ENCODE measurements at regions not wholly inside any gene's neighbourhood (a gene's known extent, or its start where the extent isn't known, plus 50 kb on each side); places are given as distances from the start of the nearest gene placed in this dataset.

DNA sequence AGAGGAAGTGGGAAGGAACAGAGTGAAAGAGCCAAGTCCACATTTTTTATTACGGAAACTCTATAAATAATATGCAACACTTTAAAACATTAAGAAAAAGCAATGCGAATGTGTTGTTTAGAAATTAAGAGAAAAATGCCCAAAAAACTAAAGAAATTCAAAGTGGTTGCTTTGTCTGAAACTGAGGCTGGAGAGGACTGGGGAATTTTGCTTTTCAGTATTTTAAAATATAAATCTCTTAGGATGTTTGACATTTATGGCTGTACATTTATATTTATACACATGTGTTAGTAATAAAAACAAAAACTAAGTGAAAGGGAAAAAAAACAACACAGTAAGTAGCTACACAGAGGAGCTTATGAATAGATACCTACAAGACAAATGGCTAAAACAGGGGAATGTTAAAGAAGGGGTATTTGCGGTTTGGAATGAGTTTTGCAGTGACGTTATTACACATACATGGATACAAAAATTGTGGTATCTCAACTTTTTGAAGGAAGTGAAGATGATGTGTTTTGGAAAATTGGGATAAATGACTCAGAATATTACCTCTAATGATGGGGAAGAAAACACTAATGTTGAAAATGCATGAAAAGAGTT is 97.0 kb upstream of the DRD2 start:
- no peaks in the 10 kb centered on the region for H3K9me3 Mint-ChIP-seq
- H3K4me3 Mint-ChIP-seq, result no peak overlapping the region
- H3K4me1 Mint-ChIP-seq, result no peaks in the 10 kb centered on the region
- no peaks in the 10 kb centered on the region for H3K36me3 Mint-ChIP-seq (ENCODE audit: low read depth)
- ATAC-seq, result no peak
- H3K27ac Mint-ChIP-seq, result no peak overlapping the region
- DNase-seq, result no peak
- peaks cover 11% of the 10 kb centered on the region for H3K27me3 Mint-ChIP-seq

DNA sequence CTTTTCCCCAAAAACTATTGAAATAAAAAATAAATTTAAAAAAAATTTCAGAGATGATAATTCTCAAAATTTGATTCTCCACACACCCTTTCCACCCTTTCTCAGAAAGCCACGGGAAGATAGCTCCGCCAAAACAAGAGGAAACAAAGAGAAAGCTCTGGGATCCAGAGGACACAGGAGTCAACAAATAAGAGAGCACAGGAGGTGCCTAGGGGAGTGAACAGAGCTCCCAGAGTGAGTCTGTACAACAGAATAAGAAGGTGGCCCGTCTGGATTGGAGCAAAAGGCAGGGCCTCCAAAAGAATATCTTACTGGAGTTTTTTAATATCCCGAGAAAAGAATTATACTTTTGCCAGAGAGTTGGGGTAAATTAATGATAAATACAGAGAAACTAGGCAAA is 96.3 kb upstream of the DRD2 start:
- DNase-seq, result no peak
- Mint-ChIP-seq H3K27me3 (peaks cover 11% of the 10 kb centered on the region), H3K9me3 (no peaks in the 10 kb centered on the region), H3K4me3 (no peak overlapping the region), H3K36me3 (ENCODE audit: low read depth) (no peaks in the 10 kb centered on the region), H3K4me1 (no peaks in the 10 kb centered on the region), H3K27ac (no peak overlapping the region)
- ATAC-seq, result no peak

DNA sequence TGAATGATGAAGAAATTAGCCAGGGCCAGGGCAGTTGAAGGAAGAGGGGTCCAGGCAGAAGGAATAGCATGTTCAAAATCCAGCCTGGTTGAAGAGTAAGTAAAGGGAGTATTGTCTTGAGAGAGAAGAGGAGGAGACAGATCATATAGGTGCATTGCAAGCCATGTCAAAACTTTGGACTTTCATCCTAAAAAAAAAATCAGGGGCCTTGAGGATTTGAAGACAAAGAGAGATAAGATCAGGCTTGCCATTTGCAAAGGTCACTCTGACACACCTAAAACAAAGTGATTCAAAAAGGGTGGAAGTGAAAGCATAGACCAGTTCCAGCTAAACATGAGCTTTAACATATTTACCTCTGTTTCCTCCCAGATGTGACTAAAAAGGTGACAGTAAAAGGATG is 95.7 kb upstream of the DRD2 start:
- Mint-ChIP-seq H3K27ac (no peak overlapping the region), H3K27me3 (peaks cover 11% of the 10 kb centered on the region)

DNA sequence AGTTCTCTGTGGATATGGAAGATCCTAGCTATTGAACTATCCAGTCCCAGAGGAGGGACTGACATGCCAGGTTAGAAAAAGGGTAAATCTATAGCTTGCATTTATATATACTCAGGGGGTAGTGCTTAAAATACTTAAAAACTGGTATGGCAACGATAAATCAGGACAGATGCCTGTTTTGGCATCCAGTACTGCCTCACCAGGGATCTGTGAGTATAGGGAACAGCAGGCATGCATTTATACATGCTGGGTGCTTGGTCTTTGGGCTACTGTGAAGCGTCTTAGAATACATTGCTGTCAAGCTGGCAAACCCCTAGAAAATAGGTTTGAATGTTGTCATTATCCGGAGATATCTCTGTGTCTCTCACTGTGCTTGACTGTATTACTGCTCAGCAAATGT is 94.2 kb upstream of the DRD2 start:
- ATAC-seq (no peak), DNase-seq (no peak)
- Mint-ChIP-seq H3K36me3 (ENCODE audit: low read depth) (no peaks in the 10 kb centered on the region), H3K27ac (no peak overlapping the region), H3K4me1 (no peaks in the 10 kb centered on the region), H3K27me3 (peaks cover 14% of the 10 kb centered on the region), H3K4me3 (no peak overlapping the region), H3K9me3 (no peaks in the 10 kb centered on the region)

More for the DNA sequence above, 95.7 kb upstream of the DRD2 start:
- Mint-ChIP-seq H3K4me1 (no peaks in the 10 kb centered on the region), H3K9me3 (no peaks in the 10 kb centered on the region), H3K36me3 (ENCODE audit: low read depth) (no peaks in the 10 kb centered on the region), H3K4me3 (no peak overlapping the region)
- no peak for DNase-seq
- ATAC-seq, result no peak

DNA sequence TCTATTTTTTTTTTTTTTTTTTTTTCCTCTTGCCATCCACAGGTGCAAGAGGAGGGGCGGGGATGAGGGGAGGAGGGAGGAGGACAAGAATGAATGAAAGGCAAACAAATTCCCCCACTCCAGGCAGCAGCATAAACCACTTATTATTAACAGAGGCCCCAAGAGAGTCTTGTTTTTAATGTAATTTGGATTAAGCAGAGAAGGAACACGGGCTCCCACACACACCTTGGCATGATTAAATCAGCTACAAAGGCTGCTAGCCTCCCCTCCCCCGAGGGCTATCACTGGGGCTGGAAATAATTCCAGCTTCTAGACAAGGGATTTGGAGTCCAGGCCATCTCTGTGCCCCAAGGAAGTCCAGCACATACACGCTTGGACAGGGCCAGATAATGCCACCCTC is 93.4 kb upstream of the DRD2 start:
- H3K9me3 Mint-ChIP-seq, result no peaks in the 10 kb centered on the region
- peaks cover 12% of the 10 kb centered on the region for H3K27me3 Mint-ChIP-seq
- H3K27ac Mint-ChIP-seq, result no peak overlapping the region
- DNase-seq (no peak), ATAC-seq (no peak)
- H3K4me1 Mint-ChIP-seq, result no peaks in the 10 kb centered on the region
- no peak overlapping the region for H3K4me3 Mint-ChIP-seq
- no peaks in the 10 kb centered on the region for H3K36me3 Mint-ChIP-seq (ENCODE audit: low read depth)

DNA sequence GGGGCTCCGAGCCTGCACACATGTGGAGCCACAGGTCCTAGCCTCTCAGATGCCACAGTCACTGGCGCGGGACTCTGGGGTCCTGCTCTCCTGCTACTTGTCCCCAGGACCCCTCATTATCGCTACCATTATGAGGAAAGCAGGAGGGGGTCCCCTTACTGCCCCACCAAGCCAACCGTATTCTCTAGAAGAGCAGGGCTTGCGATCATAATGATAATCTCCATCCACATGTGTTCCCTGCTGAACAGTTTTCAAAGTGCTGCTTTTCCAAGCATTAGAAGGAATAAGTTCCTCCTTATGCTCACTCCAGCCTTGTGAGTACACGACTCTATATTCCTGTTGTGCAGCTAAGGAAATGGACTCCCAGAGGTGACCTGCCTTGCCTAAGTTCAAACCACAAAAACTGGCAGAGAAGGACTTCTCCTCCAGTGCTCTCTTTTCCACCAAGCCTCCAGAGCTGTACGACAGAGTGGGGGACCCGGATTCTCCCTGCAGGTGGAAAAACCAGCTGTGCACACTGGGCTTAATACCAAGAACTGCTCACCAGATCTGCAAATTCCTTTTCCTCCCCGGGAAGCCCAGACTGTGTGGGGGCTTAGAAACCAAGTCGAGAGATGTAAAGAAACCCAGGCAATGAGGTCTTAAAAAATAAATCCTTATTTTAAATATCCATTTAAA is 92.8 kb upstream of the DRD2 start:
- Mint-ChIP-seq H3K27me3 (peaks cover 11% of the 10 kb centered on the region), H3K36me3 (ENCODE audit: low read depth) (no peaks in the 10 kb centered on the region), H3K9me3 (no peaks in the 10 kb centered on the region), H3K4me1 (no peaks in the 10 kb centered on the region), H3K27ac (no peak overlapping the region), H3K4me3 (no peak overlapping the region)
- ATAC-seq (no peak), DNase-seq (no peak)

DNA sequence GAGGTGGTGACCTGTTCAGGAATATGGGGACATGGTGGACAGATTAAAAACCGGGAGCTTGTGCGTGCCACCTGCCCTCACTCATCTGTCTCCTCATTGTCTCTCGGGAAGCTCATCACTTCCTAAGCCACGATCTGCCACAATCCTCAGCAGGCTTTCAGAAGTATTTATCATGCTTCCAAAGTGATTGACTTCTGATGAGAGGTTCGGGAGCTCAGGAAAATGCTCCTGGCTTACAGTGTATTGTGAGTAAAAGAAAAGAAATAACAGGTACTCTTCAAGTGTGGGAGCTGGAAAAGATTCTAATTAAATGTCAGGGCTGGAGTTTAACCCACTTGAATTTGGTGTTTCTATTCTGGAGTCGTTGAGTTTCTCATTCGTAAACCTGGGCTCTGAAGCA is 91.9 kb upstream of the DRD2 start:
- Mint-ChIP-seq H3K4me1 (no peaks in the 10 kb centered on the region), H3K9me3 (no peaks in the 10 kb centered on the region), H3K4me3 (no peak overlapping the region), H3K27me3 (peaks cover 11% of the 10 kb centered on the region), H3K27ac (no peak overlapping the region), H3K36me3 (ENCODE audit: low read depth) (no peaks in the 10 kb centered on the region)
- DNase-seq (no peak), ATAC-seq (no peak)

DNA sequence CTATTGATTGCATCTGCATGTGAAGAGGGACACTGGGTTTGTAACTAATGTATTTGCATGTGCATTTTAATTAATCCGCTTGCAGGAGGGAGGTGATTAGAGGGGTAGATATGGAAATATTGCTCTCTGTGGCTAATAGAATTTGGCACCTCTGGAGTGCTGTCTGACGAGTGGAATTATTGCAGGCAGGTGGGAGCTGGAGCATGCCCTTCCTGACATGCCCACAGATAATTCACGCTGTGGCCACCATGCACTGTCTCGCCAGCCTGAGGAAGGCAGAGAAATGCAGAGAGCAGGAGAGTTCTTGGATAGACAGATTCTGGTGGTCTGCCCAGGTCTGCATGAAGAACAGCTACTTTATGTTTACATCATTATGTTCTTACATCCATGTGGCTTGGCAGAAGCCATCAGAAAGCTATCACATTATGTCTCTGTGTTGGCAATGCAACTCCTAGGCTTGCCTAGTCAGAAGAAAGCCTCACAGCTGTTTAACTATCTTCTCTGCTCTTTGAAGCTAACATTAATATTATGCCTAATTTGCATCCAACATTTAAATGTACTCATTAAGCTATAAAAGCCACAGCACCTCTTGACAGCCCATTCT is 89.4 kb upstream of the DRD2 start:
- H3K27me3 Mint-ChIP-seq, result peaks cover 11% of the 10 kb centered on the region
- DNase-seq (no peak), ATAC-seq (no peak)
- H3K4me3 Mint-ChIP-seq, result no peak overlapping the region
- no peak overlapping the region for H3K27ac Mint-ChIP-seq
- no peaks in the 10 kb centered on the region for H3K4me1 Mint-ChIP-seq
- no peaks in the 10 kb centered on the region for H3K9me3 Mint-ChIP-seq
- H3K36me3 Mint-ChIP-seq (ENCODE audit: low read depth), result no peaks in the 10 kb centered on the region

DNA sequence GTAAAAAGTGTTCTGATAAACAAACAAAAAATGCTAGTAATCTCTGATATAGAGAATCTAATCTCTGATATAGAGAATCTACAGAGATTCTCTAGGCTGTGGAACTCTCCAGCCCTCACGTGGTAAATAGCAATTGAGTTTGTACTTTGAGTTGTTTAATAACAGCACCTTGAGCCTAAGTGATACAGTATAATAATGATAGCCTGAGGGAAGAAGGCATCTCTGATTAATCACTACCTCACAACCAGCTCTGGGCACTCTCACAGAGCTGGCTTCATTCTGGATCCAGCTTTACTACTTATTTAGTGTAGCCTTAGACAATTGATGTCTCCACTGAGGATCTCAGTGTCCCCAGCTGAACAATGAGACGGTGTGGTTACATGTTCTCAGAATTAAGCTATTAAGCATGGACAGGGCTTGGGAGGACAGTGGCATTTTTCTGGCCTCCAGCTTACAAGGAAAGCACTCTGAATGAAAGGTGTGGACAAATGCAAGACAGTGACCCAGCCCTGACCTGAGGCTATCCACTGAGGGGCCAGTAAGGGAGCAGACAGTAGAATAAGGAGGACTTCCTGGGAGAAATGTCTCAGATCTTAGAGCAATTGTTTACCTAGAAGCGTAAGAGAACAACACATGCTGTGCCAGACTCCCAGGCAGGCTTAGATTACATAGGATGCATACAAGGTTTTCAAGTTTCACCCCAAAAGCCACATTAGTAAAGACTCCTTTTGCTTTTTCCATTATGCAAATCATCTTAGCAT is 88.7 kb upstream of the DRD2 start:
- Mint-ChIP-seq H3K36me3 (ENCODE audit: low read depth) (no peaks in the 10 kb centered on the region), H3K9me3 (no peaks in the 10 kb centered on the region), H3K4me1 (no peaks in the 10 kb centered on the region), H3K4me3 (no peak overlapping the region), H3K27ac (no peak overlapping the region), H3K27me3 (peaks cover 11% of the 10 kb centered on the region)
- ATAC-seq (no peak), DNase-seq (no peak)

DNA sequence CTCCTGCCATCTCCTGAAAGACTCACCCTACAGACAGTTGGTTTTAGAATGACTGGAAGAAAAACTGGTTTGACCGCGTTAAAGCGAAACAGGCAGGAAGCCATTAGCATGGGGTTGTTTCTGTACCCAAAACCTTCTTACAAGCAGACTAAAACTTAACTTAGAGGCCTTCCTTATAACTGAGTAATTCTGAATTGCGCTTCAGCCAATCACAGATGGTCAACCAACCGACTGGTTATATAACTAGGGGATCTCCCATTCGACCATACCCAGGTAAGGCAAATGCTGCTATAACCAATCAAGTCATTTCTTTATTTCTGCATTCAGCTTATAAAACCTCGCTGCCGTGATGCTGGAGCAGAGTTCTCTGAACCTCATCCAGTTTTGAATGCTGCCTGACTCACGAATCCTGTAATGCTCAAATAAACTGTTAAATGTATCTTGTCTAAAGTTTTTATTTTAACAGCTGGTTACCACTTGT is 87.8 kb upstream of the DRD2 start:
- ATAC-seq (no peak), DNase-seq (no peak)
- Mint-ChIP-seq H3K4me3 (no peak overlapping the region), H3K9me3 (no peaks in the 10 kb centered on the region), H3K36me3 (ENCODE audit: low read depth) (no peaks in the 10 kb centered on the region), H3K27me3 (peaks cover 9% of the 10 kb centered on the region), H3K27ac (no peak overlapping the region), H3K4me1 (no peaks in the 10 kb centered on the region)

DNA sequence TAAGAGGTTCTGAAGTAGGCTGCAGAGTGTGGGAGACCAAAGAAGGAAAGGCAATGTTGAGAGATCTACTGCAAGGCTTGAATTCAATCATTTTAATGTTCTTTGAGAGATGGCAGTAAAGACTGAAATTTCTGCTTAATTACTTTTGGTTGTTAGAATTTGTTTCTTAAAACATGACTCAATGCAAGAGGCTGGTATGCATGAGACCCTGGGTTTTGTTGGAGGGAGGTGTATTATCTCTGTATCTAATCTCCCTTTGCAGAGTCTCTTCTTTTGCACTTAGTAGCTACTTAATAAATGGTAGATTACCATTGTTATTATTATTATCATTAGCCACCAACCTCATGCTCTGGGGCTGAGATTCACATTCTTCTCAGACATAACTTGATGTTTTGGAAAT is 87.4 kb upstream of the DRD2 start:
- DNase-seq (no peak), ATAC-seq (no peak)
- H3K27ac Mint-ChIP-seq, result no peak overlapping the region
- H3K4me1 Mint-ChIP-seq, result no peaks in the 10 kb centered on the region
- H3K9me3 Mint-ChIP-seq, result no peaks in the 10 kb centered on the region
- H3K4me3 Mint-ChIP-seq, result no peak overlapping the region
- H3K36me3 Mint-ChIP-seq (ENCODE audit: low read depth), result no peaks in the 10 kb centered on the region
- H3K27me3 Mint-ChIP-seq, result peaks cover 6% of the 10 kb centered on the region

DNA sequence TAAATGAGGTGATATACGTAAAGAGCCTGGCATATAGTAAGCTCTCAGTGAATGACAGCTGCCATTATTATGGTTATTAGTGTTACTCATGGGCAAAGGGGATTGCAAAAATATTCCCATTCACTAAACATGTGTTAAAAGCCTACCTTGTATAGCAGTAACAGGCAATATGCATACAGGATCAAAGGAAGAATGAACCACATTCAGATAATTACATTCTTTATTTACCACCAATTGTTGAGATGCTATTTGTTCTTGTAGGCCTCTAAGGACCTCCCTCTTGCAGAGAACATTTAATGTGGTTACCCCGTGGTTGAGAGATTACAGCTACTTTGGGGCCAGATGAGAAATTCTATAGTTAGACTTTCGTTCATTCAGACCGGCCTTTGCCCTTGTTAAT is 82.7 kb upstream of the DRD2 start:
- Mint-ChIP-seq H3K4me3 (no peak overlapping the region), H3K9me3 (no peaks in the 10 kb centered on the region), H3K4me1 (no peaks in the 10 kb centered on the region), H3K36me3 (ENCODE audit: low read depth) (no peaks in the 10 kb centered on the region), H3K27me3 (peaks cover 3% of the 10 kb centered on the region), H3K27ac (no peak overlapping the region)
- DNase-seq, result no peak
- no peak for ATAC-seq

DNA sequence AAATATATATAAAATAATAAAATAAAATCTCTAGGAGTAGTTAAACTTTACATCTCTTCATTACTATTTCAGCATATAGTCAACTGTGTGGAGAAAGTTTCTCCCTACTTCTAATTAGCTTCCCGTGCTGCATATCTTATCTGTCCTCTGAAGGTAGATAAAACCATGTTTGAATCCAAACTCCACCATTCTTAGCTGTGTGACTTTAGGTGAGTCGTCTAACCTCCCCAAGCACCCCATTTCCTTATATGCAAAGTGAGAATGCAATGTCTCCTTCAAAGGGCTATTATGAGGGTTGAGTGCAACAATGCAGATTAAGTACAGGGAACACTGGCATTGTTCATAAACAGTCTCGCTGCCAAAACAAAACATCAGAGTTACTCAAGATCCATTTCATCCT is 80.8 kb upstream of the DRD2 start:
- Mint-ChIP-seq H3K27me3 (peaks cover 6% of the 10 kb centered on the region), H3K4me1 (no peaks in the 10 kb centered on the region), H3K9me3 (no peaks in the 10 kb centered on the region), H3K4me3 (no peak overlapping the region), H3K36me3 (ENCODE audit: low read depth) (no peaks in the 10 kb centered on the region), H3K27ac (no peak overlapping the region)
- ATAC-seq (no peak), DNase-seq (no peak)

DNA sequence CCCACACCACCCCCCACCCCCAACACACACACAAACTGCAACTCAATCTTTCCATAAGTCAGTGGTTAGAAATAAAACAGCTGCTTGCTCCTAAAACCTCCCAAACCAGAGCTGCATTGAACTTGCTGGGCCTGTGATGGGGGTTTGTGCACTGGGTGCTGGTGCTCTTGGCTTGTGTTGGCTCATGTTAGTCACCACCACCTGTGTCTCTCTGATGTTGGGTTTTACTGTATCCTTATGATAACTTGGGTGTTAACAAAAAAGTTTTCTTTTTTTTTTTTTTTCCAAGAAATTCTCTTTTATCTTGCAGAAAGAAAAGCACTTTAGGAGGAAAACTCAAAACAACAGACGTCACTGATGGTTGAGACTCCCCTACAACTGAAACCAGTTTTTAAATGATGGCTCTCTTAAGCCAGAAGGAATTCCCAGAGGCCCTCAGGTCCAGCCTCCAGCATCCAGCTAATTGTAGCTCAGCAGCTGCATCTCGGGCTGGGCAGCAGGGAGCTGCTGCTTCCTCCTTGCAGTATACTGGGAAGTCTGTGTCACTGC is 79.9 kb upstream of the DRD2 start:
- DNase-seq, result no peak
- no peak overlapping the region for H3K4me3 Mint-ChIP-seq
- no peak for ATAC-seq
- H3K27me3 Mint-ChIP-seq, result peaks cover 13% of the 10 kb centered on the region
- no peaks in the 10 kb centered on the region for H3K4me1 Mint-ChIP-seq
- no peaks in the 10 kb centered on the region for H3K9me3 Mint-ChIP-seq
- no peaks in the 10 kb centered on the region for H3K36me3 Mint-ChIP-seq (ENCODE audit: low read depth)
- H3K27ac Mint-ChIP-seq, result no peak overlapping the region

DNA sequence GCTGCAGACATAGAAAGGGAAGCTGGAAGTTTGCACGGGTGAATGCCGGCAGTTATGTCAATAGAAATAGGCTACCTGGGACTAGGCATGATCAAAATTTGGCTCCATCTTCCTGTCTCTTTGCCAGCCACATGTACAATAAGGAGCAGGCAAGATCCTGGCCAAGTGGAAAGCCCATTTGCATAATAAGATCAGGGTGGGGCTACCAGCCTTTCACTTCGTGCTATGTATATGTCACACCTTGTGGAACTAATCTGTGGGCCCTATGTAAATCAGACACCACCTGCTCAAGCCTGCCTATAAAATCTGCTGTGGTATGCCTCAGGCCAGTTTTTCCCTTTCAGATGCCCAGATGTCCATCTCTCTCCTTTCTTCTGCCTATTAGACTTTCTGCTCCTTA is 79.3 kb upstream of the DRD2 start:
- no peaks in the 10 kb centered on the region for H3K36me3 Mint-ChIP-seq (ENCODE audit: low read depth)
- DNase-seq (no peak), ATAC-seq (no peak)
- H3K27ac Mint-ChIP-seq, result no peak overlapping the region
- no peaks in the 10 kb centered on the region for H3K4me1 Mint-ChIP-seq
- H3K27me3 Mint-ChIP-seq, result peaks cover 19% of the 10 kb centered on the region
- H3K4me3 Mint-ChIP-seq, result no peak overlapping the region
- H3K9me3 Mint-ChIP-seq, result no peaks in the 10 kb centered on the region

Data from activated naive CD8-positive, alpha-beta T cell treated with anti-CD3 and anti-CD28 coated beads, Interleukin-2, amount 50 U/mL, for 24 hours (primary cell).